HG03378 (cell line): ENCODE measurements at regions not wholly inside any gene's neighbourhood (a gene's known extent, or its start where the extent isn't known, plus 50 kb on each side); places are given as distances from the start of the nearest gene placed in this dataset.

ENCODE experiments used
- ATAC-seq: cut with Tn5 transposase; IDR thresholded peaks from one replicate; pipeline ENCODE4 v1.9.1; 2021; ENCODE audit warnings: mild to moderate bottlenecking, moderate library complexity; ENCODE audit not compliant: unreplicated experiment

DNA sequence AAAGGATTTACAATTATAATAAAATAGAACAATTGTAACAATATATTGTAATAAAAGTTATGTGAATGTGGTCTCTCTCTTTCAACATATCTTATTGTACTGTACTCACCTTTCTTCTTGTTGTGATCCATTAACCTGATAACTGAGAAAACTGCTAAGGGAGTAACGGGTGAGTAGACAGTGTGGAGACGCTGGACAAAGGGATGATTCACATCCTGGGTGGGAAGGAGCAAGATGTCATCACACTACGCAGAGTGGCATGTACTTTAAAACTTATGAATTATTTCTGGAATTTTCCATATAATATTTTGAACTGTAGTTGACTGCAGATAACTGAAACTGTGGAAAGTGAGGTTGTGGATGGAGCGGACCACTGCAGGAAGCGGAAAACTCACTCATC, 91.2 kb upstream of the PLPP4 start:
- no peak for ATAC-seq

DNA sequence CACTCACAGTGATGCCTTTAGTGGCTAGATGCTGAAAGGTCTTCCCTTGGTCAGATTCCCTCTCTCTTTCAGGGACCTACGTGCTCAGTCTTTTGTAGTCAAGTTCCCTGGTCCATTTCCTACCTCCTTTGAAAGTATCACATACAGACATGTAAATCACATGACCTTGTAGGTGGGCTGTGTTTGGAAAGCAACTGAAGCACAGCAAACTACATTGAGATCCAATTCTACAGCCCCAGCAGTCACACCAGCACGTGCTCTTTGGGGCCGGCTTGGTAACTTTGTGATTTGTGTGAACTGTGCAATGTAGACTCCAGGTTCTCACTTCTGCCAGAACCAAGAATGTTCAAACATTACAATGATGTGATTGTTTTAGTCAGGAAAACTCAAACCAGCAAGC, 89.7 kb upstream of the PLPP4 start:
- ATAC-seq: no peak

DNA sequence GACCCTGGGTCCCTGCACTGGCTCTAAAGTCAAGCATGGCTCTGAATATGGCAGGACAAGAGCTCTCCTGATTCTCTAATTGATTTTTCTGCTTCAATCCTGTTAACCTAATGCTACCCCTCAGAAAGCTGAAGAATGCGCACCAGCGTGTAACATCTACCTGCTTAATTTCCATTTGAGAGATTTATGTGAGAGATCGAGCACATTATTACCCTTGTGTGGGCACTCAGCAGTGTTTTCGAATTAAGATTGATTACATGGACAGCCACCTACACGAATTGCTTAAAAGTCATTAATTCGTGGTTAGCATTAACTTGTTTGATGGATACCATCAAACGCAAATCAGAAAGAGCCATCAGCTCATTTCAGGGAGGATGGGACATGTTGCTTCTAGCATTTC, 88.7 kb upstream of the PLPP4 start:
- ATAC-seq: no peak

- no peak for ATAC-seq
Observed at GRCh38 chr10:120368927-120369326, 88.1 kb upstream of the PLPP4 start.

DNA sequence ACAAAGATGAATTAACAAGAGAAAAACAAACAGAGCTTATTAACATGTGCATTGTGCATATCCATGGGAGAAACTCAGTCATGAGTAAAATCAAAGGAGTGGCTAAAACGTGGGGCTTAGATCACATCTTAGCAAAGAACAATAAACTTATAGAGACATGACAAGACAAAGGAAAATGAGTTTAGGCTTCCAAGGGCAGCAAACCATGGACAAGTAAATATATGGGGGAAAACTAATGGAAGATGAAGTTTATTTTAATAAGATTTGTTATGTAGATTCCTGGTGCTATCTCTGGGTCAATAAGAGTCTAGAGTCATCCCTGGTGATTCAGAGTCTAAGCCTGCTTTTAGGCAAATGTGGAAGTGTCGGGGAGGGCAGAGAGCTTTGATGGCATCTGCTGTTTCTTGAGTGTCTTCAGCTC, 87.2 kb upstream of the PLPP4 start:
- ATAC-seq: no peak

GRCh38 chr10:120371856-120372255, 85.2 kb upstream of the PLPP4 start:
- no peak for ATAC-seq

DNA sequence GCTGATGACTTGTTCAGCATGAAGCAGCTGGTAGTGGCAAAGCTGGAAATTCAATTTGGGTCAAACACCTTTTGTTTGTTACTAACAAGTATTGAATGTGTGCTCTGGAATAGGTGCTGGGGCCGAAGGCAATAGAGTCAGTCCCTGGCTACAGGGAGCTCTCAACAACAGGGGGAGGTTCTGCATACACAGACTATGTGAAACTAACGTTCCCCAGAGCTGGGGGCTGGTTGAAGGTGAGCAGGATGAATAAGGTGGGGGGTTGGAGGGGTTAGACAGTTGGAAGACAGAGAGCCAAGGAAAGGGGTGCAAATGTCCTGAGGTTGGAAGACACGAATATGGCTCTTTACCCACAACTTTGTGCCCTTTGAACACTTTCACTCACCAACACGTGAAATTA, 84.1 kb upstream of the PLPP4 start:
- ATAC-seq: no peak

- no peak for ATAC-seq
Observed at GRCh38 chr10:120375666-120376065, 81.4 kb upstream of the PLPP4 start.

GRCh38 chr10:120381931-120382330, 75.1 kb upstream of the PLPP4 start:
- ATAC-seq: no peak

DNA sequence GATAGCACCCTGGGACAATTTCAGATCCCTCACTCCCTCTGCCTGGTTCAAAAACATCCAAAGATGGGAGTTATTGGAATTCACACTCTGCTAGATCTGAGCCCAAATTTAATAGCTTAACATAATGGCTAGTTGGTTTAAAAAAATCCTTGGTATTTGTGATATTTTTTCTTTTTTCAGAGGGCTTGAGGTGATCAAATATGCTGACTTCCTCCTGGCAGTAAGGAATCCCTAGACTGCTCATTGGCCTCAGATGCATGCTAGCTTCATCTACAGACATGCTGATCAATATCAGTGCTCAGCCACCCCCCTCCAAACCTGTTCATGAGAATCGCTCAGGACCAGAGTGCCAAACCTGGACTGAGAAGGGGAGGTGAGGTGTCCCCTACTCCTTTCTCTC, 74.7 kb upstream of the PLPP4 start:
- ATAC-seq: no peak

DNA sequence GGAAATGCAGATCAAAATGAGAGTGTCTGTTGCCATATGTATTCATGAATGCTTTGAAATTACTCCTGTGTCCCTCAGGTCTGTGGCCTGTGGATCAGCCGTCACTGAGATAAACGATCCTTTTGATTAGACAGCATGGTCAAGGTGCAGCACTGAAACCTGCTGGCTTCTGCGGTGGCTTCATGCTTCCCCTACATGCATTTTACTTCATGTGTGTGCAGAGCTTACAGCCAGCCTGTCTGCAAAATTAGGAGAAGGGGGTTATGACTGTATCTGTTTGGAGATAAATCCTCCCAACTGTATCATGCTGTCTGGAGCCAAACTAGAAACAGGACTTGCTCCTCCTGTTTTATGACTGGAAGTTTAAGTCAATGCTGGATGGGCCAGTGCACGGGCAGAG, 71.0 kb upstream of the PLPP4 start:
- no peak for ATAC-seq

GRCh38 chr10:120386896-120387295, 70.1 kb upstream of the PLPP4 start:
- ATAC-seq: no peak

DNA sequence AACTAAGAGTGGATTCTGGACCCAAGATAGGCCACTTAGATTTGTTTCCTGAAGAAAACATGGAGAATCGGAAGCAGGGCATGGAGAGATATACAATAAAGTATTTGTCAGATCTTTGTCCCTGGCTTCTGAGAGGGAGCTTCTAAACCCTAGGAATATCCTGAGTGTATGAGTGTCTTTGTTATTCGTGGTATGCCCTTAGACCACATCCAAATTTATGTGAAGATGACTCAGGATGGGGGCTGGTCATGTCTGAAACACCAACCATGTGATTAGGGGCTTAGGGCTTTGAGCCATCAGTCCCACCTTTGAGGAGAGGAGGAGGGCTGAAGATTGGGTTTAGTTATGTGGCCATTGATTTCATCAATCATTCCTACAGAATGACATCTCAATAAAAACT, 69.7 kb upstream of the PLPP4 start:
- ATAC-seq: no peak

- ATAC-seq: no peak
Observed at GRCh38 chr10:120392245-120392644, 64.8 kb upstream of the PLPP4 start.

DNA sequence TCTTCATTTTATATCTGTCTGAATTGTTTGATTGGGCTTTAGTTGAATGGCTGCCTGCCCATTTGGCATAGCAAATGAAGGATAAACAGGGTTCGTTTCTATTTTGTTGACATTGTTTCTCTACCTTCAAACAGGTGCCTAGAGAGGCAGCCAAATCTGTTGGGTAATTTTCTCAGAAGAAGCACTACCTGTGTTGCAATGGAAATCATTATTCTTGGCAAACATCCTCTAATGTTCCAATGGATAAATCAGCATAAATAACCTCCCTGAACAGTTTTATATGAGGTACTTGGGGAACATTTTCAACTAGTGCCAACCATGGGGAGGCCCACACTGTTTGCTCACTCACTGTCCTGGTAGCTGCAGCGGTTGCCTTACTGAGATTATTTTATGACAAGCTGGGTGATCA, 64.4 kb upstream of the PLPP4 start:
- ATAC-seq: no peak

DNA sequence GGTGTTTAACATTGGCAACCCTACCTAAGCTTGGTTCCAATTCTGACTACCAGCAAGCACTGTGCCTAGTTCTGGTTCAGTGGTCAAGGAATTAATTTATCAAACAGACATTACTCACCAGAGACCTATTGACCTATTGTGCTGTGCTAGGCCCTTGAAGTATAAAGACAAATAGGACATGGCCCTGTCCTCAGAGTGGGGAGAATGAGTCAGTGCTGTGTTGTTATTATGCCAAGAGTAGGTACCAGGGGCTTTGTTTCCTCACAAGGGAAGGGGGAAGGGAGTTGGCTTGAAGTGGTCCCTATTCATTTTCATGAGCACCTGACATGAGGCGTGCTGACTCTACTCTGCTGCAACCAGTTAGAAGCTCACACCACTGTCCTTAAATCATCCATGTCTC, 62.6 kb upstream of the PLPP4 start:
- ATAC-seq: no peak

- ATAC-seq: no peak
Observed at GRCh38 chr10:120396228-120396627, 60.8 kb upstream of the PLPP4 start.

GRCh38 chr10:120398180-120398579, 58.8 kb upstream of the PLPP4 start:
- ATAC-seq: no peak

DNA sequence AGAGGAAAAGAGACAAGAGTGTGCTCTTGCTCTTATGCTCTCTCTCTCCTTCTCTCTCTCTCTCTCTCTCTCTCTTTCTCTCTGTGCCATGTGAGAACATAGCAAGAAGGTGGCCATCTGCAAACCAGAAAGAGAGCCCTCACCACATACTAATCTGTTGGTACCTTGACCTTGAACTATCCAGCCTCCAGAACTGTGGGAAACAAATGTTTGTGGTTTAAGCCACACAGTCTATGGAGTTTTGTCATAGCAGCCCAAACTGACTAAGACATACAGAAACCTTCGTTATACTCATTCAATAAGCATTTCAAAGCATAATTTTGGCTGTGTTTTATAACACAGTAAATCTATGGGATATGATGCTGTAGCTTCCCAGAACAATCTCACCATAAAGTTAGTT, 56.4 kb upstream of the PLPP4 start:
- ATAC-seq: no peak

GRCh38 chr10:120402147-120402766, 54.8 kb upstream of the PLPP4 start:
- no peak for ATAC-seq

DNA sequence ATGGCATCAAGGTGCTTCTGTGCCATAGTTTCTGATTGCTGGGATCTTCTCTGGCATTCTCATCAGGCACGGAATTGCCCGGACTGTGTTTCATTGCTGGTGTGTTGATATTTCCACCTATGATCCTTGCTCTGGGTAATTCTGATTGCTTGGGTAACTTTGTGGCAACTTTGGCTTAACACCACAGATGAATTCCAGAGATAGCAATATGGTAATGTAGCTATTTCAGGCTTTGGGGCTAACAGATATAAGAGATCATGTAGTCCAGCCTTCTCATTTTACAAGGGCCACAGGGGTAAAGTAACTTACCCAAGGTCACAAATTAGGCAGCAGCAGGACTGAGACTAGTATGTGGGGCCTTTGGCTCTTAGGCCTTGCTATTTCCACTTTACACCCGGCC, 53.9 kb upstream of the PLPP4 start:
- no peak for ATAC-seq

- no peak for ATAC-seq
Observed at GRCh38 chr10:120406376-120406775, 50.7 kb upstream of the PLPP4 start.
